ENCODE measurements at regions not wholly inside any gene's neighbourhood (a gene's known extent, or its start where the extent isn't known, plus 50 kb on each side); places are given as distances from the start of the nearest gene placed in this dataset.
"Not testable (repeated sequence)": the region's sequence is repeated elsewhere in the genome, so short reads cannot be mapped to it uniquely, and the experiment has no call there.

GRCh38 chr11:13614918-13615317 lies 53.5 kb upstream of the FAR1 start:
- H3K79me1 ChIP-seq (ENCODE audit: low read depth, low read length); H3K27ac ChIP-seq (ENCODE audit: low read depth, low read length); H3K4me3 ChIP-seq (ENCODE audit: extremely low read depth in 1 of 4, insufficient read depth in 2 of 4, low read depth in 3 of 4, low read length in 4 of 4); H3K23me2 ChIP-seq (ENCODE audit: low read depth, low read length); H3K23ac ChIP-seq (ENCODE audit: insufficient read length); H2BK120ac ChIP-seq (replicated peaks; ENCODE audit: low read depth, low read length); H2AK5ac ChIP-seq (ENCODE audit: low read depth, low read length); H2BK15ac ChIP-seq (ENCODE audit: low read length); H4K91ac ChIP-seq (replicated peaks; ENCODE audit: insufficient read length, low read length); H4K8ac ChIP-seq (ENCODE audit: extremely low read depth, insufficient read depth, low read length); H3K9me3 ChIP-seq (ENCODE audit: insufficient read depth in 2 of 2, low read depth in 1 of 2, low read length in 1 of 2); FAIRE-seq; CTCF ChIA-PET (ENCODE audit: partially characterized antibody); H3K4ac ChIP-seq (replicated peaks; ENCODE audit: insufficient read length, low read depth, low read length); H2BK12ac ChIP-seq (ENCODE audit: low read depth, low read length); H2AFZ ChIP-seq (ENCODE audit: low read length); H3K56ac ChIP-seq (replicated peaks; ENCODE audit: insufficient read length, low read depth, low read length); H3K14ac ChIP-seq (ENCODE audit: insufficient read length); H2BK20ac ChIP-seq (ENCODE audit: low read length); H4K20me1 ChIP-seq (replicated peaks in 1 of 2; ENCODE audit: control insufficient read depth in 1 of 2, insufficient read depth in 2 of 2, low read length in 2 of 2); H3K4me2 ChIP-seq (ENCODE audit: insufficient read depth in 1 of 2, low read depth in 2 of 2, low read length in 2 of 2); H3K36me3 ChIP-seq (ENCODE audit: control insufficient read depth in 2 of 4, insufficient read depth in 4 of 4, low read length in 3 of 4); H3K79me2 ChIP-seq (ENCODE audit: control insufficient read depth in 1 of 2, insufficient read depth in 2 of 2, low read length in 2 of 2); H2BK5ac ChIP-seq (ENCODE audit: low read depth, low read length); DNase-seq (ENCODE audit: low read depth in 1 of 2, low spot score in 2 of 2); H4K5ac ChIP-seq (ENCODE audit: insufficient read length, low read depth, low read length); H3K18ac ChIP-seq (ENCODE audit: extremely low read depth, low read length); H3K9ac ChIP-seq (replicated peaks in 1 of 4; ENCODE audit: extremely low read depth in 1 of 4, low read depth in 3 of 4, low read length in 3 of 4); H3K4me1 ChIP-seq (replicated peaks in 1 of 4; ENCODE audit: control insufficient read depth in 3 of 4, insufficient read depth in 4 of 4, low read length in 3 of 4); POLR2A ChIA-PET (ENCODE audit: partially characterized antibody); H3K27me3 ChIP-seq (replicated peaks in 1 of 4; ENCODE audit: control insufficient read depth in 3 of 4, extremely low read depth in 1 of 4, insufficient read depth in 3 of 4, low read length in 3 of 4): not testable (repeated sequence)

All from H1 (cell line).